ENCODE measurements at regions not wholly inside any gene's neighbourhood (a gene's known extent, or its start where the extent isn't known, plus 50 kb on each side); places are given as distances from the start of the nearest gene placed in this dataset.

DNA sequence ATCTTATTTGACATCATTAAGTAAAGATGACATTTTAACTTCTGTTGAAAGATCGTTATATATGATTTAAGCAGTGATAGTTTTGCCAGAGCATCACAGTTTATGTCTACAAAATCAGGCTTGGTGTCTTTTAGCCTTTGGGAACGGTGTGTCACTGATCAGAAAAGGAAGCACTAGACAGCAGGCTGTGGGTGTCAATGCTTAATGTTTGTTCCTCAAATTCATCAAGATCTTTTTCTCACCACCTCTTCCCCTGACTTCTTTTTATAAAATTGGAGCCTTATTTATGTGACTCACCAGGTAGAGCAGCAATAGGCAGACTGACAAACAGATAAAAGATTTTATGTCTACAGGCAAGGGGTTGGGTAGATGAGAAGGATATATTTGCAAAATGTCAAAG lies 1558.5 kb downstream of the EFNB2 start:
- TF ChIP-seq, protein P1, sequence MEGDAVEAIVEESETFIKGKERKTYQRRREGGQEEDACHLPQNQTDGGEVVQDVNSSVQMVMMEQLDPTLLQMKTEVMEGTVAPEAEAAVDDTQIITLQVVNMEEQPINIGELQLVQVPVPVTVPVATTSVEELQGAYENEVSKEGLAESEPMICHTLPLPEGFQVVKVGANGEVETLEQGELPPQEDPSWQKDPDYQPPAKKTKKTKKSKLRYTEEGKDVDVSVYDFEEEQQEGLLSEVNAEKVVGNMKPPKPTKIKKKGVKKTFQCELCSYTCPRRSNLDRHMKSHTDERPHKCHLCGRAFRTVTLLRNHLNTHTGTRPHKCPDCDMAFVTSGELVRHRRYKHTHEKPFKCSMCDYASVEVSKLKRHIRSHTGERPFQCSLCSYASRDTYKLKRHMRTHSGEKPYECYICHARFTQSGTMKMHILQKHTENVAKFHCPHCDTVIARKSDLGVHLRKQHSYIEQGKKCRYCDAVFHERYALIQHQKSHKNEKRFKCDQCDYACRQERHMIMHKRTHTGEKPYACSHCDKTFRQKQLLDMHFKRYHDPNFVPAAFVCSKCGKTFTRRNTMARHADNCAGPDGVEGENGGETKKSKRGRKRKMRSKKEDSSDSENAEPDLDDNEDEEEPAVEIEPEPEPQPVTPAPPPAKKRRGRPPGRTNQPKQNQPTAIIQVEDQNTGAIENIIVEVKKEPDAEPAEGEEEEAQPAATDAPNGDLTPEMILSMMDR (IDR thresholded peaks at IDR 0.05; ENCODE audit: insufficient read depth, low read length, poor library complexity, severe bottlenecking), result no peak
- Histone ChIP-seq H3K27me3 (replicated peaks; ENCODE audit: control insufficient read depth, insufficient read depth, low read length) (no peaks in the 10 kb centered on the region), H3K36me3 (ENCODE audit: control insufficient read depth, insufficient read depth, low read length) (no peaks in the 10 kb centered on the region), H3K4me3 (replicated peaks; ENCODE audit: low read depth, low read length) (no peak overlapping the region)
- DNase-seq (ENCODE audit: extremely low read depth, insufficient read length), result no peak

DNA sequence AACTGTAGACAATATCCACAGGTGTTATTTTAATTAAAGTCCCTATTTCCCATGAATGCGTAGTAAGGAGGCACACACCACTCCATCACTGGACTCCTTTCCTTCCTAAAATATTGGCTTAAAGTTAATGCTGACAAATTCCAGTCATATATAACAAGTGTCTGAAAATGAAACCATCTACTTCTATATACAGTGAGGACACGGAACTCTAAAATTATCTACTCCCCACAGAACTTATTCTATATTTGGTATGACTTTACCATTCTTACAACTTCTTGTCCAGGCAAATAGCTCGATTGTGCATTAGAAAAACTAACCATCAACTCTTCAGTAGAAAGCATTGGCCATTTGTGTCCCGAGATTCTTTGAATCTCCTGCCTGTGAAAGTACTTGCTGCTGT lies 1560.2 kb downstream of the EFNB2 start:
- no peaks in the 10 kb centered on the region for H3K36me3 ChIP-seq (ENCODE audit: control insufficient read depth, insufficient read depth, low read length)
- DNase-seq (ENCODE audit: extremely low read depth, insufficient read length), result no peak

DNA sequence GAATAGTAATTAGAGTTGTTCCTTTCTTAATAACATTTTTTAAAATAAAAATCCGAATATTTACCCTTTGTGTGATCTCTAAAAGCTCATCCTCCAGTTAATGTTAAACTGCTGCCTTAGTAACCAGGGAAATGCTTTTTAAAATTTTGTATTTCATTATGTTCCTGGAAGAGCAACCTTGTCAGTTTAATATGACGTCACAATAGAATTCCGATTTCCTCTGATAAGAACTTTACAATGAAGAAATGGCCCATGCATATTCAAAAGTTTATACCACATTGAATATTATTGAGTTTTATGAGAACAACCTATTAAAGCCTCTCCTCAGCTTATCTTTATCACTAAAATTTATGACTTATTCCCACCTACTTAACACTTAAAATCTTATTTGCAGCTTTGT lies 1566.6 kb downstream of the EFNB2 start:
- H3K36me3 ChIP-seq (ENCODE audit: control insufficient read depth, insufficient read depth, low read length), result no peaks in the 10 kb centered on the region
- H3K4me3 ChIP-seq (replicated peaks; ENCODE audit: low read depth, low read length), result no peak overlapping the region
- H3K27me3 ChIP-seq (replicated peaks; ENCODE audit: control insufficient read depth, insufficient read depth, low read length), result no peaks in the 10 kb centered on the region
- TF ChIP-seq, protein P1 (IDR thresholded peaks at IDR 0.05; ENCODE audit: insufficient read depth, low read length, poor library complexity, severe bottlenecking), result no peak
- DNase-seq (ENCODE audit: extremely low read depth, insufficient read length), result no peak

More for the DNA sequence above, 1560.2 kb downstream of the EFNB2 start:
- Histone ChIP-seq H3K4me3 (replicated peaks; ENCODE audit: low read depth, low read length) (no peak overlapping the region), H3K27me3 (replicated peaks; ENCODE audit: control insufficient read depth, insufficient read depth, low read length) (no peaks in the 10 kb centered on the region)
- TF ChIP-seq, protein P1 (IDR thresholded peaks at IDR 0.05; ENCODE audit: insufficient read depth, low read length, poor library complexity, severe bottlenecking), result no peak

DNA sequence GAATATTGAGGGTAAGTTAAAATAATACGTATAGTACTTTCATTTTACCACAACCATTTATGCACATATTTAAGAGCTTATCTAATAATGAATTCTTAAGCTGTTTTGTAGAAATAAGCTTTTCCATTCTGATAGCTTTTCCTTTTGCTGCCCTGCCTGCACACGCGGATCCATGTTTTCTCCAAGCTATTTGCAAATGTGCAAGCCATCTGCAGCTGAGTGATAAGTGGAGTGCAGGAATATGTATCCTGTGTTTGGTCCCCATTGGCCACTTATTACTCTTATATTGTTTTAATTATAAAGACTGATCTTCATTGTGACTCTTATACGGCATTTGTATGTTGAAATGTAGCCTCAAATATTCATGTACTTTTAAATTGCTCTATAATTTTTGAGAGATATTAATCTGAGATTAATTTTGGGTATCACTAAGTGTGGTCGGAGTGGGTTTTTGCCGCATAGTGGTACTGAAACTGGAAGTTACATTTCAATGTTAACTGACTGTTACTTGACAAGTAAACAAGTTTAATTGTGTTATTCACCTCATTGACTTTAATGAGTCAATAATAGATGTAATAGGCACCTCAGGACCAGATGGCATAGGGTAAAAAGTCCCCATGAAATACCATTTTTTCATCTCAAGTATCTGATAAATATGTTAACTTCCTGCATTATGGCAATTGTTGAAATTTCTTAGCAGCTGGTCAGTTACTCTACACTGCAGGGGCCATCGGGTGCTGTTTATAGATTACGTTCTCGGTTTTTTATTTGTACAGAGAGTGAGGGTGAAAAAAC lies 1567.4 kb downstream of the EFNB2 start:
- no peak for DNase-seq (ENCODE audit: extremely low read depth, insufficient read length)
- H3K4me3 ChIP-seq (replicated peaks; ENCODE audit: low read depth, low read length), result no peak overlapping the region
- no peaks in the 10 kb centered on the region for H3K27me3 ChIP-seq (replicated peaks; ENCODE audit: control insufficient read depth, insufficient read depth, low read length)
- TF ChIP-seq, protein P1 (IDR thresholded peaks at IDR 0.05; ENCODE audit: insufficient read depth, low read length, poor library complexity, severe bottlenecking), result no peak
- no peaks in the 10 kb centered on the region for H3K36me3 ChIP-seq (ENCODE audit: control insufficient read depth, insufficient read depth, low read length)

DNA sequence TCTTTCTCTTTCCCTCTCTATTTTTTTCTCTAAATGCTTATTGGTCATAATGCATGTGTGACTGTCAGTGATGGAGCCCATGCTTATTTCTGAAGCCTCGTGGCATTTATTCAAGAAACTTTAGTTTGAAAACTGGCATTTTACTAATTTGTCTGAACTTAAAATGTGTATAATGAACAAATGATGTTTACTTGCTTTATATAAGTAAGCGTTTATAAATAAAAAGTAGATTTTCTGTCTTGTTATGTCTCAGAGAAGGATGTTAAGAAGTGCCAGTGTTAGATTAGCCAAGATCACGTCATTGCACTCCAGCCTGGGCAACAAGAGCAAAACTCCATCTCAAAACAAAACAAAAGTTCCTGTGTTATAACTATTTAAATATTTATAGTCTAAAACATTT lies 1568.1 kb downstream of the EFNB2 start:
- Histone ChIP-seq H3K27me3 (replicated peaks; ENCODE audit: control insufficient read depth, insufficient read depth, low read length) (no peaks in the 10 kb centered on the region), H3K4me3 (replicated peaks; ENCODE audit: low read depth, low read length) (no peak overlapping the region), H3K36me3 (ENCODE audit: control insufficient read depth, insufficient read depth, low read length) (no peaks in the 10 kb centered on the region)
- no peak for DNase-seq (ENCODE audit: extremely low read depth, insufficient read length)
- TF ChIP-seq, protein P1 (IDR thresholded peaks at IDR 0.05; ENCODE audit: insufficient read depth, low read length, poor library complexity, severe bottlenecking), result no peak
